ENCODE measurements at regions not wholly inside any gene's neighbourhood (a gene's known extent, or its start where the extent isn't known, plus 50 kb on each side); places are given as distances from the start of the nearest gene placed in this dataset.
"Not testable (repeated sequence)": the region's sequence is repeated elsewhere in the genome, so short reads cannot be mapped to it uniquely, and the experiment has no call there.

GRCh38 chr16:59645194-59645593, 911.1 kb upstream of the GOT2 start:
- TF ChIP-seq CTCF (IDR thresholded peaks at IDR 0.05; ENCODE audit: low read depth, low read length, missing control alignments), result no peak
- Histone ChIP-seq H3K36me3 (replicated peaks) (no peaks in the 10 kb centered on the region), H3K27me3 (replicated peaks) (no peaks in the 10 kb centered on the region), H3K4me3 (ENCODE audit: low read depth, low read length) (no peak overlapping the region), H3K27ac (no peak overlapping the region)
- DNase-seq, result no peak
- in situ Hi-C loops (cut with HindIII; ENCODE audit: low pct_ligation_motif_present, low sequenced_read_pairs), result no loop called here

GRCh38 chr16:59635674-59636073, 901.6 kb upstream of the GOT2 start:
- Histone ChIP-seq H3K4me3 (ENCODE audit: low read depth, low read length) (no peak overlapping the region), H3K36me3 (replicated peaks) (no peaks in the 10 kb centered on the region), H3K27me3 (replicated peaks) (no peaks in the 10 kb centered on the region), H3K27ac (peak overlapping the region; percentile 72)
- in situ Hi-C loops (cut with HindIII; ENCODE audit: low pct_ligation_motif_present, low sequenced_read_pairs), result no loop called here
- peak; percentile 68 for DNase-seq
- no peak for TF ChIP-seq CTCF (IDR thresholded peaks at IDR 0.05; ENCODE audit: low read depth, low read length, missing control alignments)

- Histone ChIP-seq H3K36me3 (replicated peaks) (no peaks in the 10 kb centered on the region), H3K27me3 (replicated peaks) (no peaks in the 10 kb centered on the region), H3K4me3 (ENCODE audit: low read depth, low read length) (no peak overlapping the region), H3K27ac (peak overlapping the region; percentile 72)
- TF ChIP-seq CTCF (IDR thresholded peaks at IDR 0.05; ENCODE audit: low read depth, low read length, missing control alignments), result no peak
- in situ Hi-C loops (cut with HindIII; ENCODE audit: low pct_ligation_motif_present, low sequenced_read_pairs), result no loop called here
- peak; percentile 32 for DNase-seq
Observed at GRCh38 chr16:59634951-59635350, 900.8 kb upstream of the GOT2 start.

- no peaks in the 10 kb centered on the region for H3K36me3 ChIP-seq (replicated peaks)
- in situ Hi-C loops (cut with HindIII; ENCODE audit: low pct_ligation_motif_present, low sequenced_read_pairs), result no loop called here
- no peak for TF ChIP-seq CTCF (IDR thresholded peaks at IDR 0.05; ENCODE audit: low read depth, low read length, missing control alignments)
- DNase-seq, result peak; percentile 62
- no peak overlapping the region for H3K4me3 ChIP-seq (ENCODE audit: low read depth, low read length)
- H3K27me3 ChIP-seq (replicated peaks), result no peaks in the 10 kb centered on the region
- peak overlapping the region; percentile 72 for H3K27ac ChIP-seq
Observed at GRCh38 chr16:59634004-59634579, 900.0 kb upstream of the GOT2 start.

GRCh38 chr16:59632276-59632855, 898.2 kb upstream of the GOT2 start:
- in situ Hi-C loops (cut with HindIII; ENCODE audit: low pct_ligation_motif_present, low sequenced_read_pairs), result no loop called here
- H3K4me3 ChIP-seq (ENCODE audit: low read depth, low read length), result no peak overlapping the region
- H3K27ac ChIP-seq, result peak overlapping the region; percentile 25
- H3K36me3 ChIP-seq (replicated peaks), result no peaks in the 10 kb centered on the region
- H3K27me3 ChIP-seq (replicated peaks), result no peaks in the 10 kb centered on the region
- DNase-seq, result peak; percentile 52
- no peak for TF ChIP-seq CTCF (IDR thresholded peaks at IDR 0.05; ENCODE audit: low read depth, low read length, missing control alignments)

GRCh38 chr16:59624381-59624780, 890.3 kb upstream of the GOT2 start:
- in situ Hi-C loops (cut with HindIII; ENCODE audit: low pct_ligation_motif_present, low sequenced_read_pairs); H3K27me3 ChIP-seq (replicated peaks): not testable (repeated sequence)

More at GRCh38 chr16:59624381-59624780, 890.3 kb upstream of the GOT2 start:
- not testable (repeated sequence) for H3K4me3 ChIP-seq (ENCODE audit: low read depth, low read length); H3K36me3 ChIP-seq (replicated peaks); DNase-seq; H3K27ac ChIP-seq
